Epithelial cell of esophagus (primary cell): ENCODE measurements at regions not wholly inside any gene's neighbourhood (a gene's known extent, or its start where the extent isn't known, plus 50 kb on each side); places are given as distances from the start of the nearest gene placed in this dataset.
A peak's percentile ranks its signal among the peaks of the same experiment; 100 is the strongest.

Experiments
- DNase-seq: peaks from one replicate; pipeline ENCODE4 v3.0.0; 2010; ENCODE audit warnings: low read depth
- H3K4me3 ChIP-seq: 2 replicates; pipeline ENCODE4 v1.5.1; 2011; ENCODE audit warnings: mild to moderate bottlenecking, low read length, control low read depth
- CTCF ChIP-seq: IDR thresholded peaks from 2 replicates; pipeline ENCODE4 v1.5.1; 2011; ENCODE audit warnings: low read depth, mild to moderate bottlenecking, low read length, control low read depth, inconsistent platforms; ENCODE audit not compliant: insufficient read depth; ENCODE audit errors: missing control alignments

GRCh38 chr5:145483212-145483611 is 351.9 kb downstream of the PRELID2 start:
- DNase-seq = peak; percentile 91
- TF ChIP-seq CTCF = no peak
- H3K4me3 ChIP-seq = no peak overlapping the region

GRCh38 chr5:145479857-145480256 is 355.3 kb downstream of the PRELID2 start:
- H3K4me3 ChIP-seq = no peak overlapping the region
- TF ChIP-seq CTCF = no peak
- DNase-seq = peak; percentile 28

- no peak overlapping the region for H3K4me3 ChIP-seq
- TF ChIP-seq CTCF = no peak
- DNase-seq = peak; percentile 59
Measured at GRCh38 chr5:145479271-145479670, 355.9 kb downstream of the PRELID2 start.

- H3K4me3 ChIP-seq = no peak overlapping the region
- no peak for DNase-seq
- TF ChIP-seq CTCF = no peak
Measured at GRCh38 chr5:145478651-145479050, 356.5 kb downstream of the PRELID2 start.

GRCh38 chr5:145473042-145473642 is 362.0 kb downstream of the PRELID2 start:
- TF ChIP-seq CTCF = no peak
- DNase-seq = peak; percentile 70
- no peak overlapping the region for H3K4me3 ChIP-seq

- DNase-seq = peak; percentile 61
- H3K4me3 ChIP-seq = no peak overlapping the region
- no peak for TF ChIP-seq CTCF
Measured at GRCh38 chr5:145471831-145472612, 363.1 kb downstream of the PRELID2 start.
